Breast epithelium (tissue), 3 donors: ENCODE measurements at regions not wholly inside any gene's neighbourhood (a gene's known extent, or its start where the extent isn't known, plus 50 kb on each side); places are given as distances from the start of the nearest gene placed in this dataset.

ENCODE experiments used
- POLR2AphosphoS5 ChIP-seq, 3 donors: sonication (generic); formaldehyde crosslinking; IDR thresholded peaks; one replicate each; pipeline ENCODE4 v1.6.1; 2017; ENCODE audit warnings: antibody characterized with exemption in 3 of 3
- TF ChIP-seq, protein P1 (sequence below), 3 donors: fragments of 450-650 bp; IDR thresholded peaks; one replicate each; pipeline ENCODE4 v1.5.1; 2016 to 2017; ENCODE audit warnings: antibody characterized with exemption in 3 of 3, mild to moderate bottlenecking in 3 of 3, moderate library complexity in 3 of 3

DNA sequence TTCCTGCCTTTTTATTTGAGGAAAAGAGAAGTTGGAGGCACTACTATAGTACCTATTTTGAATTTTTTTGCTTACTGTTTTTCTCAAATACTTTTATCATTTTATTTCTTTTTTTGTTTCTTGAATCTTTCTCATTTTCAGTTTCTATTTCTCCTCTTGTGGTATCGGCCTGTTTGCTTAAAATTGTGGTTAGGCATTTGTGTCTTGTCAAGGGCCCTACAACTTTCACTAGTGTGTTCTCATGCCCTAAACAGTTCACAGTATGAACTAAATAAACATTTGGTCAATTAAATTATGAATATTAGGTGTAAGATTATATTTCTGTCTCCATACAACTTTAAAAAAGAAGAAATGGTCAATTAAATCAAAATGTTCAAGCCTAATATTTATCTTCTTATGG, 613.5 kb downstream of the MBD2 start:
- TF ChIP-seq, protein P1, sequence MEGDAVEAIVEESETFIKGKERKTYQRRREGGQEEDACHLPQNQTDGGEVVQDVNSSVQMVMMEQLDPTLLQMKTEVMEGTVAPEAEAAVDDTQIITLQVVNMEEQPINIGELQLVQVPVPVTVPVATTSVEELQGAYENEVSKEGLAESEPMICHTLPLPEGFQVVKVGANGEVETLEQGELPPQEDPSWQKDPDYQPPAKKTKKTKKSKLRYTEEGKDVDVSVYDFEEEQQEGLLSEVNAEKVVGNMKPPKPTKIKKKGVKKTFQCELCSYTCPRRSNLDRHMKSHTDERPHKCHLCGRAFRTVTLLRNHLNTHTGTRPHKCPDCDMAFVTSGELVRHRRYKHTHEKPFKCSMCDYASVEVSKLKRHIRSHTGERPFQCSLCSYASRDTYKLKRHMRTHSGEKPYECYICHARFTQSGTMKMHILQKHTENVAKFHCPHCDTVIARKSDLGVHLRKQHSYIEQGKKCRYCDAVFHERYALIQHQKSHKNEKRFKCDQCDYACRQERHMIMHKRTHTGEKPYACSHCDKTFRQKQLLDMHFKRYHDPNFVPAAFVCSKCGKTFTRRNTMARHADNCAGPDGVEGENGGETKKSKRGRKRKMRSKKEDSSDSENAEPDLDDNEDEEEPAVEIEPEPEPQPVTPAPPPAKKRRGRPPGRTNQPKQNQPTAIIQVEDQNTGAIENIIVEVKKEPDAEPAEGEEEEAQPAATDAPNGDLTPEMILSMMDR (IDR thresholded peaks at IDR 0.05) = no peak
- TF ChIP-seq POLR2AphosphoS5 (IDR thresholded peaks at IDR 0.05) = no peak
